HCT116 (cell line): ENCODE measurements at regions not wholly inside any gene's neighbourhood (a gene's known extent, or its start where the extent isn't known, plus 50 kb on each side); places are given as distances from the start of the nearest gene placed in this dataset.

Experiments
- ATAC-seq: fragments of 200-7000 bp; cut with Tn5 transposase; 2 replicates; pipeline ENCODE4 v1.9.1; 2020; ENCODE audit warnings: mild to moderate bottlenecking, moderate library complexity
- BruUV-seq: library from RNA; stranded (reverse); fragments of 400-500 nt; replicated peaks from 2 replicates; lab custom pipeline; 2021; lab: Mats Ljungman, UMichigan
- CTCF ChIA-PET: fragments of 300-600 bp; sonication (Branson Sonifier 250); formaldehyde crosslinking; loops from one replicate; lab custom pipeline; 2021; ENCODE audit warnings: antibody characterized with exemption; lab: Charles Lee
- POLR2A ChIA-PET: fragments of 300-600, 350-600 bp; sonication (Branson Sonifier 250); formaldehyde crosslinking; loops from one replicate; lab custom pipeline; 2021; ENCODE audit warnings: antibody characterized with exemption; lab: Charles Lee
- RAD21 ChIA-PET, 2 experiments: fragments of 300-600 bp; sonication (Branson Sonifier 250); formaldehyde crosslinking; loops; one replicate each; lab custom pipeline; 2023; ENCODE audit warnings: low total read pairs in 2 of 2; ENCODE audit not compliant: uncharacterized antibody in 2 of 2, unreplicated experiment in 2 of 2, low non-redundant PET in 1 of 2; lab: Charles Lee
- DNase-seq: peaks from one replicate; pipeline ENCODE4 v3.0.0-alpha.2; 2010; ENCODE audit warnings: low read depth, low spot score
- H2AFZ ChIP-seq: fragments of 200-600 bp; shearing (Covaris generic), sonication (generic); 2 replicates; pipeline ENCODE4 v1.6.1; 2017; ENCODE audit warnings: low read depth, mixed run types, mixed read lengths, antibody characterized with exemption, low read length; ENCODE audit not compliant: poor library complexity, severe bottlenecking
- H3K27ac ChIP-seq: 2 replicates; pipeline ENCODE4 v1.5.1; 2012; ENCODE audit warnings: low read depth, low read length
- H3K27me3 ChIP-seq: fragments of 200-600 bp; sonication (generic); 2 replicates; pipeline ENCODE4 v1.6.1; 2016; ENCODE audit warnings: mixed run types, low read length, mixed read lengths; ENCODE audit not compliant: insufficient read depth
- H3K36me3 ChIP-seq, 2 experiments: fragments of 200-500 bp in 1 of 2; fragments of 200-600 bp in 1 of 2; sonication (Bioruptor generic) in 1 of 2; sonication (generic) in 1 of 2; 2 replicates each; pipeline versions ENCODE4 v1.5.1 to v1.6.1; 2014 to 2016; ENCODE audit warnings: low read length in 2 of 2, inconsistent platforms in 1 of 2, mixed read lengths in 1 of 2, mixed run types in 1 of 2; ENCODE audit not compliant: insufficient read depth in 2 of 2, control insufficient read depth in 1 of 2
- H3K4me1 ChIP-seq, 2 experiments: fragments of 200-600 bp in 1 of 2; sonication (generic) in 1 of 2; 2 replicates each; pipeline versions ENCODE4 v1.5.1 to v1.6.1; 2012 to 2017; ENCODE audit warnings: low read length in 2 of 2, inconsistent platforms in 1 of 2, mild to moderate bottlenecking in 1 of 2, mixed read lengths in 1 of 2, mixed run types in 1 of 2, moderate library complexity in 1 of 2; ENCODE audit not compliant: insufficient read depth in 2 of 2, control insufficient read depth in 1 of 2
- H3K4me2 ChIP-seq: fragments of 200-600 bp; sonication (generic); 2 replicates; pipeline ENCODE4 v1.6.1; 2017; ENCODE audit warnings: mixed run types, low read length, mixed read lengths
- H3K4me3 ChIP-seq, 2 experiments: fragments of 200-600 bp in 1 of 2; sonication (generic) in 1 of 2; replicated peaks in 1 of 2; 2 replicates each; pipeline ENCODE4 v1.5.1; 2011 to 2016; ENCODE audit warnings: low read length in 2 of 2, control low read depth in 1 of 2, low read depth in 1 of 2, mild to moderate bottlenecking in 1 of 2, mixed read lengths in 1 of 2, mixed run types in 1 of 2
- H3K79me2 ChIP-seq: fragments of 200-600 bp; sonication (generic); 2 replicates; pipeline ENCODE4 v1.6.1; 2017; ENCODE audit warnings: mild to moderate bottlenecking, mixed run types, low read length, moderate library complexity, mixed read lengths; ENCODE audit not compliant: insufficient read depth
- H3K9ac ChIP-seq: fragments of 200-600 bp; sonication (generic); 2 replicates; pipeline ENCODE4 v1.6.1; 2016; ENCODE audit warnings: low read length, mixed read lengths
- H3K9me2 ChIP-seq: fragments of 200-600 bp; sonication (generic), shearing (Covaris generic); 2 replicates; pipeline ENCODE4 v1.6.1; 2017; ENCODE audit warnings: mixed run types, mild to moderate bottlenecking, moderate library complexity; ENCODE audit not compliant: insufficient read depth
- H3K9me3 ChIP-seq, 2 experiments: fragments of 200-500 bp in 1 of 2; fragments of 200-600 bp in 1 of 2; sonication (Bioruptor generic) in 1 of 2; sonication (generic) in 1 of 2; 2 replicates each; pipeline ENCODE4 v1.6.1; 2014 to 2017; ENCODE audit warnings: low read length in 2 of 2, mixed read lengths in 2 of 2, inconsistent platforms in 1 of 2, low read depth in 1 of 2, mild to moderate bottlenecking in 1 of 2, mixed run types in 1 of 2, moderate library complexity in 1 of 2; ENCODE audit not compliant: control insufficient read depth in 1 of 2, insufficient read depth in 1 of 2
- H4K20me1 ChIP-seq: fragments of 200-600 bp; sonication (generic), shearing (Covaris generic); 2 replicates; pipeline ENCODE4 v1.6.1; 2017; ENCODE audit warnings: mixed run types, mild to moderate bottlenecking, moderate library complexity; ENCODE audit not compliant: insufficient read depth
- ATF3 ChIP-seq: IDR thresholded peaks from 2 replicates; pipeline ENCODE4 v1.6.1; 2012
- CBX3 ChIP-seq: IDR thresholded peaks from 2 replicates; pipeline ENCODE4 v1.6.1; 2012; ENCODE audit warnings: low read depth
- EGR1 ChIP-seq: IDR thresholded peaks from 2 replicates; pipeline ENCODE4 v1.6.1; 2012; ENCODE audit warnings: low read depth
- ELF1 ChIP-seq: IDR thresholded peaks from 2 replicates; pipeline ENCODE4 v1.6.1; 2012; ENCODE audit warnings: low read depth, borderline replicate concordance
- FOSL1 ChIP-seq: IDR thresholded peaks from 2 replicates; pipeline ENCODE4 v1.6.1; 2012; ENCODE audit warnings: low read depth
- RAD21 ChIP-seq: IDR thresholded peaks from 2 replicates; pipeline ENCODE4 v1.6.1; 2012; ENCODE audit warnings: low read depth, mild to moderate bottlenecking
- SRF ChIP-seq: IDR thresholded peaks from 2 replicates; pipeline ENCODE4 v1.6.1; 2012; ENCODE audit warnings: low read depth
- TCF7L2 ChIP-seq: IDR thresholded peaks from 2 replicates; pipeline ENCODE4 v1.7.0; 2011; ENCODE audit warnings: borderline replicate concordance, inconsistent platforms; ENCODE audit not compliant: insufficient read depth, insufficient read length; ENCODE audit errors: extremely low read depth
- YY1 ChIP-seq: IDR thresholded peaks from 2 replicates; pipeline ENCODE4 v1.6.1; 2011; ENCODE audit warnings: low read length, low read depth, moderate library complexity, mild to moderate bottlenecking; ENCODE audit not compliant: insufficient replicate concordance; ENCODE audit errors: extremely low read depth
- ZFX ChIP-seq: fragments of 450-650 bp; IDR thresholded peaks from 2 replicates; pipeline ENCODE4 v1.6.1; 2017
- ZNF274 ChIP-seq: fragments of 200-500 bp; sonication (Bioruptor generic); IDR thresholded peaks from 2 replicates; pipeline ENCODE4 v1.6.1; 2014; ENCODE audit warnings: mild to moderate bottlenecking, low read depth, low read length, inconsistent platforms
- intact Hi-C: fragments of 100-400 bp; cut with micrococcal nuclease; formaldehyde crosslinking; loops from 2 replicates; pipeline ENCODE4 v1.10.0; 2022
- TF ChIP-seq, protein P1 (sequence below): IDR thresholded peaks from 2 replicates; pipeline ENCODE4 v1.6.1; 2012; ENCODE audit warnings: low read depth

DNA sequence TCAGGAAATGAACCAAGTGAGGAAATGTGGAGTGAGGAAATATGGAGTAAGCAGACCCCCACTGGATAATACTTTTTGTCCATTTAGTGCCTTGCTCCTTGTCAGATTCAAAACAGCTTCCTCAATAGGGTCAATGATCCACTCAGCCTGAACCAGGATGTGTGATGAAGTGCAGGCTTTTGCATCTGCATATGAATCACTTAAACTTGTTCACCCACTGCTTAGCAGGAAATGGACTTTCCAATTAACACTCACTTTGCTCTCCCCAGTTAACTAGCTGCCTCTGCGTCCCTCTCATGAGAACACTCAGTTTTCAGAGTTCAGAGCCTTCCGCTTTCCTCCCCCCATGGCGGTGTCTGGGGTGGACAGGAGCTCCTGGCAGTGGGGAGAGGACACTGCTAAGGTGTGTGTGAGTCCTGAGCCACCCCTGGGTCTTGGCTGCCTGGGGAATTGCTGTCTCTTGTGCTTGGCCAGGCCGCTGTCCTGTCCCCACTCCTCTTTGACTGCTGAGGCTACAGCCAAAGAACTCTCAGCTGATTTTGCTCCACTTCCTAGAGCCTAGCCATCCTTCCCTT lies 621.8 kb downstream of the CDH26 start:
- H3K79me2 ChIP-seq: no peaks in the 10 kb centered on the region
- H3K36me3 ChIP-seq: no peaks in the 10 kb centered on the region
- ChIA-PET CTCF (no interaction called here), POLR2A (no interaction called here), RAD21 (no interaction called here)
- ATAC-seq: no peak
- TF ChIP-seq SRF (no peak), ZFX (no peak), ZNF274 (no peak), CBX3 (no peak), RAD21 (no peak), YY1 (no peak), ATF3 (no peak), ELF1 (no peak), EGR1 (no peak), FOSL1 (no peak), TCF7L2 (no peak)
- TF ChIP-seq, protein P1, sequence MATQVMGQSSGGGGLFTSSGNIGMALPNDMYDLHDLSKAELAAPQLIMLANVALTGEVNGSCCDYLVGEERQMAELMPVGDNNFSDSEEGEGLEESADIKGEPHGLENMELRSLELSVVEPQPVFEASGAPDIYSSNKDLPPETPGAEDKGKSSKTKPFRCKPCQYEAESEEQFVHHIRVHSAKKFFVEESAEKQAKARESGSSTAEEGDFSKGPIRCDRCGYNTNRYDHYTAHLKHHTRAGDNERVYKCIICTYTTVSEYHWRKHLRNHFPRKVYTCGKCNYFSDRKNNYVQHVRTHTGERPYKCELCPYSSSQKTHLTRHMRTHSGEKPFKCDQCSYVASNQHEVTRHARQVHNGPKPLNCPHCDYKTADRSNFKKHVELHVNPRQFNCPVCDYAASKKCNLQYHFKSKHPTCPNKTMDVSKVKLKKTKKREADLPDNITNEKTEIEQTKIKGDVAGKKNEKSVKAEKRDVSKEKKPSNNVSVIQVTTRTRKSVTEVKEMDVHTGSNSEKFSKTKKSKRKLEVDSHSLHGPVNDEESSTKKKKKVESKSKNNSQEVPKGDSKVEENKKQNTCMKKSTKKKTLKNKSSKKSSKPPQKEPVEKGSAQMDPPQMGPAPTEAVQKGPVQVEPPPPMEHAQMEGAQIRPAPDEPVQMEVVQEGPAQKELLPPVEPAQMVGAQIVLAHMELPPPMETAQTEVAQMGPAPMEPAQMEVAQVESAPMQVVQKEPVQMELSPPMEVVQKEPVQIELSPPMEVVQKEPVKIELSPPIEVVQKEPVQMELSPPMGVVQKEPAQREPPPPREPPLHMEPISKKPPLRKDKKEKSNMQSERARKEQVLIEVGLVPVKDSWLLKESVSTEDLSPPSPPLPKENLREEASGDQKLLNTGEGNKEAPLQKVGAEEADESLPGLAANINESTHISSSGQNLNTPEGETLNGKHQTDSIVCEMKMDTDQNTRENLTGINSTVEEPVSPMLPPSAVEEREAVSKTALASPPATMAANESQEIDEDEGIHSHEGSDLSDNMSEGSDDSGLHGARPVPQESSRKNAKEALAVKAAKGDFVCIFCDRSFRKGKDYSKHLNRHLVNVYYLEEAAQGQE: no peak
- no peak overlapping the region for H3K9ac ChIP-seq
- H3K4me2 ChIP-seq: no peak overlapping the region
- no peaks in the 10 kb centered on the region for H3K27me3 ChIP-seq
- H4K20me1 ChIP-seq: no peaks in the 10 kb centered on the region
- H3K4me3 ChIP-seq: no peak overlapping the region
- peaks cover 14 to 32% of the 10 kb centered on the region in 2 experiments; a peak in 2 of 4 replicates for H3K9me3 ChIP-seq
- intact Hi-C loops: no loop called here
- no peak for DNase-seq
- no peak overlapping the region for H3K27ac ChIP-seq
- no peaks in the 10 kb centered on the region for H3K9me2 ChIP-seq
- BruUV-seq: no TSS peak
- no peaks in the 10 kb centered on the region for H3K4me1 ChIP-seq
- no peak overlapping the region for H2AFZ ChIP-seq
